Naive thymus-derived CD4-positive, alpha-beta T cell (primary cell): ENCODE measurements at regions not wholly inside any gene's neighbourhood (a gene's known extent, or its start where the extent isn't known, plus 50 kb on each side); places are given as distances from the start of the nearest gene placed in this dataset.

ENCODE experiments used
- ATAC-seq: fragments of 150-1000 bp; cut with Tn5 transposase; 2 replicates; pipeline ENCODE4 v1.10.0; 2021; ENCODE audit warnings: mild to moderate bottlenecking, moderate library complexity
- CTCF ChIA-PET: fragments of 350-600 bp; sonication (Branson Sonifier 250); formaldehyde crosslinking; loops from one replicate; lab custom pipeline; 2021; ENCODE audit warnings: antibody characterized with exemption; lab: Charles Lee
- POLR2A ChIA-PET: fragments of 350-600 bp; sonication (Branson Sonifier 250); formaldehyde crosslinking; loops from one replicate; lab custom pipeline; 2021; ENCODE audit warnings: antibody characterized with exemption, inconsistent platforms; lab: Charles Lee
- DNase-seq, 9 donors: peaks; one replicate each; pipeline versions ENCODE4 v3.0.0 to v3.0.0-alpha.2; 2020 to 2022; ENCODE audit warnings: mixed read lengths in 1 of 9
- H3K27ac ChIP-seq: one replicate; pipeline ENCODE4 v1.7.0; 2013; ENCODE audit warnings: mild to moderate bottlenecking, low read depth, low read length, moderate library complexity
- H3K27me3 ChIP-seq, 2 donors: one replicate each; pipeline ENCODE4 v1.7.0; 2013; ENCODE audit warnings: low read length in 2 of 2, mild to moderate bottlenecking in 2 of 2, moderate library complexity in 2 of 2; ENCODE audit not compliant: control insufficient read depth in 2 of 2, insufficient read depth in 2 of 2
- H3K36me3 ChIP-seq, 3 experiments: 1 replicate in 2 of 3; 2 replicates in 1 of 3; pipeline ENCODE4 v1.7.0; 2013; ENCODE audit warnings: low read length in 3 of 3, mild to moderate bottlenecking in 3 of 3, moderate library complexity in 1 of 3; ENCODE audit not compliant: insufficient read depth in 3 of 3, control insufficient read depth in 2 of 3
- H3K4me1 ChIP-seq, 2 donors: one replicate each; pipeline ENCODE4 v1.7.0; 2013; ENCODE audit warnings: low read length in 2 of 2, mild to moderate bottlenecking in 2 of 2, moderate library complexity in 1 of 2; ENCODE audit not compliant: control insufficient read depth in 2 of 2, insufficient read depth in 2 of 2
- H3K4me3 ChIP-seq: 2 replicates; pipeline ENCODE4 v1.7.0; 2013; ENCODE audit warnings: mild to moderate bottlenecking, low read length
- H3K9me3 ChIP-seq, 3 experiments: 1 replicate in 2 of 3; 2 replicates in 1 of 3; pipeline ENCODE4 v1.7.0; 2013; ENCODE audit warnings: low read length in 3 of 3; ENCODE audit not compliant: control insufficient read depth in 2 of 3
- H3K27ac Mint-ChIP-seq, 9 donors: one replicate each; pipeline ENCODE4 v1.8.0; 2020 to 2022; ENCODE audit warnings: mixed read lengths in 9 of 9, mild to moderate bottlenecking in 8 of 9, moderate library complexity in 5 of 9, inconsistent platforms in 2 of 9
- H3K27me3 Mint-ChIP-seq, 5 donors: one replicate each; pipeline ENCODE4 v1.8.0; 2021 to 2022; ENCODE audit warnings: mixed read lengths in 5 of 5, mild to moderate bottlenecking in 1 of 5
- H3K36me3 Mint-ChIP-seq, 5 donors: one replicate each; pipeline ENCODE4 v1.8.0; 2020 to 2022; ENCODE audit warnings: mixed read lengths in 5 of 5, mild to moderate bottlenecking in 3 of 5, inconsistent platforms in 1 of 5
- H3K4me1 Mint-ChIP-seq, 7 donors: one replicate each; pipeline ENCODE4 v1.8.0; 2020 to 2022; ENCODE audit warnings: mixed read lengths in 7 of 7, mild to moderate bottlenecking in 3 of 7, inconsistent platforms in 1 of 7
- H3K4me3 Mint-ChIP-seq, 10 donors: one replicate each; pipeline ENCODE4 v1.8.0; 2020 to 2022; ENCODE audit warnings: mild to moderate bottlenecking in 10 of 10, mixed read lengths in 10 of 10, moderate library complexity in 6 of 10, inconsistent platforms in 2 of 10
- H3K9me3 Mint-ChIP-seq, 11 donors: one replicate each; pipeline ENCODE4 v1.8.0; 2020 to 2022; ENCODE audit warnings: mixed read lengths in 11 of 11, mild to moderate bottlenecking in 4 of 11, inconsistent platforms in 1 of 11, moderate library complexity in 1 of 11
- intact Hi-C, 2 donors: fragments of 100-400 bp; cut with micrococcal nuclease; formaldehyde crosslinking; loops; one replicate each; pipeline ENCODE4 v1.15.1; 2023

GRCh38 chr3:178231645-178232044 is 304.6 kb upstream of the KCNMB2 start:
- Histone ChIP-seq H3K4me3 (no peak overlapping the region), H3K9me3 (no peaks in the 10 kb centered on the region), H3K27me3 (no peaks in the 10 kb centered on the region), H3K27ac (no peak overlapping the region), H3K36me3 (no peaks in the 10 kb centered on the region), H3K4me1 (no peaks in the 10 kb centered on the region)
- Mint-ChIP-seq H3K27ac (no peak overlapping the region), H3K4me3 (no peak overlapping the region), H3K9me3 (peaks cover 0 to 8% (median 0%) of the 10 kb centered on the region in 11 donors), H3K4me1 (no peaks in the 10 kb centered on the region), H3K36me3 (no peaks in the 10 kb centered on the region), H3K27me3 (no peaks in the 10 kb centered on the region)
- ATAC-seq, result no peak
- ChIA-PET POLR2A (no interaction called here), CTCF (no interaction called here)
- intact Hi-C loops, result no loop called here
- DNase-seq, result no peak

GRCh38 chr3:178233371-178234071 is 302.7 kb upstream of the KCNMB2 start:
- Histone ChIP-seq H3K27ac (no peak overlapping the region), H3K27me3 (no peaks in the 10 kb centered on the region), H3K4me3 (no peak overlapping the region), H3K36me3 (no peaks in the 10 kb centered on the region), H3K9me3 (no peaks in the 10 kb centered on the region), H3K4me1 (no peaks in the 10 kb centered on the region)
- CTCF ChIA-PET, result no interaction called here
- intact Hi-C loops, result no loop called here
- ATAC-seq (no peak), DNase-seq (no peak)
- Mint-ChIP-seq H3K36me3 (no peaks in the 10 kb centered on the region), H3K27me3 (no peaks in the 10 kb centered on the region), H3K4me1 (no peaks in the 10 kb centered on the region), H3K9me3 (peaks cover 0 to 8% (median 0%) of the 10 kb centered on the region in 11 donors), H3K4me3 (no peak overlapping the region), H3K27ac (no peak overlapping the region)
- POLR2A ChIA-PET, result interaction anchor here (0.6 kb wide), 1 partner anchor 119 kb away, joined by 4 read pairs; no protein-coding TSS in a partner anchor

GRCh38 chr3:178236555-178237277 is 299.5 kb upstream of the KCNMB2 start:
- POLR2A ChIA-PET, result no interaction called here
- no peaks in the 10 kb centered on the region for H3K4me1 Mint-ChIP-seq
- Histone ChIP-seq H3K36me3 (no peaks in the 10 kb centered on the region), H3K27ac (no peak overlapping the region), H3K27me3 (no peaks in the 10 kb centered on the region), H3K4me3 (no peak overlapping the region), H3K9me3 (no peaks in the 10 kb centered on the region), H3K4me1 (no peaks in the 10 kb centered on the region)
- no peak overlapping the region for H3K27ac Mint-ChIP-seq
- intact Hi-C loops, result no loop called here
- H3K4me3 Mint-ChIP-seq, result no peak overlapping the region
- H3K27me3 Mint-ChIP-seq, result peaks cover 0 to 4% (median 0%) of the 10 kb centered on the region in 5 donors
- no peaks in the 10 kb centered on the region for H3K36me3 Mint-ChIP-seq
- ATAC-seq, result no peak
- CTCF ChIA-PET, result no interaction called here
- DNase-seq, result no peak
- H3K9me3 Mint-ChIP-seq, result peaks cover 0 to 7% (median 0%) of the 10 kb centered on the region in 11 donors

- Histone ChIP-seq H3K36me3 (no peaks in the 10 kb centered on the region), H3K27me3 (no peaks in the 10 kb centered on the region), H3K4me3 (no peak overlapping the region), H3K9me3 (no peaks in the 10 kb centered on the region), H3K27ac (no peak overlapping the region), H3K4me1 (no peaks in the 10 kb centered on the region)
- H3K36me3 Mint-ChIP-seq, result no peaks in the 10 kb centered on the region
- H3K27ac Mint-ChIP-seq, result no peak overlapping the region
- H3K4me1 Mint-ChIP-seq, result no peaks in the 10 kb centered on the region
- no peak overlapping the region for H3K4me3 Mint-ChIP-seq
- intact Hi-C loops, result no loop called here
- ChIA-PET POLR2A (no interaction called here), CTCF (no interaction called here)
- peaks cover 0 to 7% (median 0%) of the 10 kb centered on the region in 11 donors for H3K9me3 Mint-ChIP-seq
- ATAC-seq (no peak), DNase-seq (no peak)
- peaks cover 0 to 4% (median 0%) of the 10 kb centered on the region in 5 donors for H3K27me3 Mint-ChIP-seq
Observed at GRCh38 chr3:178238179-178238578, 298.1 kb upstream of the KCNMB2 start.

- Mint-ChIP-seq H3K4me3 (no peak overlapping the region), H3K27me3 (peaks cover 0 to 7% (median 0%) of the 10 kb centered on the region in 5 donors), H3K27ac (no peak overlapping the region), H3K9me3 (peaks cover 0 to 7% (median 0%) of the 10 kb centered on the region in 11 donors), H3K36me3 (no peaks in the 10 kb centered on the region), H3K4me1 (no peaks in the 10 kb centered on the region)
- intact Hi-C loops, result no loop called here
- no peaks in the 10 kb centered on the region for H3K27me3 ChIP-seq
- ATAC-seq, result no peak
- no peak for DNase-seq
- H3K27ac ChIP-seq, result no peak overlapping the region
- no peak overlapping the region for H3K4me3 ChIP-seq
- no peaks in the 10 kb centered on the region for H3K4me1 ChIP-seq
- ChIA-PET POLR2A (no interaction called here), CTCF (interaction anchor here (0.5 kb wide), 2 partner anchors 27 to 1332 kb away, joined by 3 read pairs; no protein-coding TSS in a partner anchor)
- H3K36me3 ChIP-seq, result no peaks in the 10 kb centered on the region
- H3K9me3 ChIP-seq, result no peaks in the 10 kb centered on the region
Observed at GRCh38 chr3:178244733-178245709, 291.2 kb upstream of the KCNMB2 start.

- H3K4me1 Mint-ChIP-seq, result no peaks in the 10 kb centered on the region
- Histone ChIP-seq H3K27ac (no peak overlapping the region), H3K27me3 (no peaks in the 10 kb centered on the region), H3K4me1 (no peaks in the 10 kb centered on the region), H3K9me3 (no peaks in the 10 kb centered on the region), H3K36me3 (no peaks in the 10 kb centered on the region), H3K4me3 (no peak overlapping the region)
- H3K9me3 Mint-ChIP-seq, result peaks cover 0 to 6% (median 4%) of the 10 kb centered on the region in 11 donors
- no peak overlapping the region for H3K4me3 Mint-ChIP-seq
- H3K36me3 Mint-ChIP-seq, result peaks cover 0 to 4% (median 3%) of the 10 kb centered on the region in 5 donors
- ChIA-PET CTCF (no interaction called here), POLR2A (no interaction called here)
- no peak for DNase-seq
- H3K27ac Mint-ChIP-seq, result no peak overlapping the region
- ATAC-seq, result no peak
- intact Hi-C loops, result no loop called here
- peaks cover 0 to 7% (median 5%) of the 10 kb centered on the region in 5 donors for H3K27me3 Mint-ChIP-seq
Observed at GRCh38 chr3:178246004-178246403, 290.2 kb upstream of the KCNMB2 start.
